ENCODE measurements at regions not wholly inside any gene's neighbourhood (a gene's known extent, or its start where the extent isn't known, plus 50 kb on each side); places are given as distances from the start of the nearest gene placed in this dataset.
"Not testable (repeated sequence)": the region's sequence is repeated elsewhere in the genome, so short reads cannot be mapped to it uniquely, and the experiment has no call there.

DNA sequence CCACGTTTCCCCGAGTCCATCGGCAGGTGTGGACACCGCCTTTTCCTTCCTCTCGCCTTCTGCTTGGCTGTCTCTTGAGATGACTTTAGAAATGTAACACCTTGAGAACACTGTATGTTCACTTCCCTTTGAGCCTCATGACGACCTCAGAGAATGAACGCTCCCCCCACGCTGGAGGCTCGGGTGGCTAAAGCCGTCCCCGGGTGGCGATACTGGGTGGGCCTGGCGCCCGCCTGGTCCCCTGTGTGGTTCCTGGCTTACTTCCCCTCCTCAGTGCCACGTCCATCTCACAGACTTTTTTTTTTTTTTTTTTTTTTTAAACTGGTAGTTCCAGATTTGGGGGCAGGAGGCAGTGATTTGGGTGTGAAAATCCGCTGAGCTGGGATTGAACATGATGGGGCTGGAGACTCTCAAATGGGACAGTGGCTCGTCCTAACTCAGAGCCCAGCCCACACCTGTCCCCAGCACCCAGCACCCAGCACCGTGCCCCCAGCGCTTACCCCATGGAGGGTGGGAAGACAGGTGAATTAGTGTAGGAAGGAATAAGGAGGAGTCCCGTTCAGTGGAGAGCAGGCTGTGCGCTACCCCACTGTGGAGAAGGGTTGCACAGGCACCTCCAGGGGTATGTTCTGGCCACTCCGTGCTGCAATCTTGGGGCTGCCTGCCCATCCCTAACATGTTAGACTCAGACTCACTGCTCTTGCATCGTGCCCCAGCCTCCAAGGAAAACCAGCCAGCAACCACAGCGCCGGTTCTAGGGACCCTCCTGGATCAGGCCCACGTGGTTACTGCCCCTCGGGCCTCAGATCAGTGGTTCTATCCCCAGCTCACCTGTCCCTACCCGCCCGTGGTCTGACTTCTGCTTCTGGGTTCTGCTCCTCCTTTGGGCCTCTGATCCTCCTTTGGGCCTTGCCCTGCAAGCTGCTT is 174.0 kb downstream of the ASB1 start:
- DNase-seq: no peak

DNA sequence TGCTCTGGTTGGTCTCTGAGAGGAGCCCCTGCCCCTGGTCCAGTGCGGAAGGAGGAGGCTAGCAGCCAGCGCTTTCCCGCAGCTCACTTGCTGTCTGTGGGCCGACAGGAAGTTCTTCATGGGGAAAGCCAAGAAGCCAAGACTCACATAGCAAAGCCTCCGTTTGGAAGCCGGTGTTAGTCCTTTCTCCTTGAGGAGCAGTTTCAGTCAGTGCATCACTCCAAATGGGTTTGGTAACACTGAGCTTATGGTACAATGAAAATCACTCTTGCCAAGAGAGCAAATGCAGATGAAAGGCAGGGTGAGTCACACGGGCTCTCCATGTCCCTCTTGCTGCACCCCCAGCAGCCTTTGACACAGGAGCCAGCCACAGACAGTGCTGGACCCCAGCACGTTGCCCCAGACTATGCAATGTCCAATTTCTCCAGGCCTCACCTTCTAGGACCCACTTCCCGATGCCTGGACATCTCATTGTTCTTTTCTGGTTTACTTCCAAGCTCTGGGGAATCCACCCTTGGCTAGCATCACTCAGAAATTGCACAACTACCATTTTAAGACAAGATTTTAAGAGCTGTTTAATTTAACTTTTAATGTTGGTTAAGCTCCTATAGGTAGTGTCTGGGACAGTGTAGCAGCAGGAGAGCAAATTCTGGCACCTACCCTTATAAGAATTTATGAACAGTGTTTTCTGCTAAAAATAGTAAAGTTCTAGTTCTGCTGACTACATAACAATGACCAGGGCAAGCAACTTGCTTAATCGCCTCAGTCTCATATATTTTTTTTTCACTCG is 174.9 kb downstream of the ASB1 start:
- DNase-seq: no peak

DNA sequence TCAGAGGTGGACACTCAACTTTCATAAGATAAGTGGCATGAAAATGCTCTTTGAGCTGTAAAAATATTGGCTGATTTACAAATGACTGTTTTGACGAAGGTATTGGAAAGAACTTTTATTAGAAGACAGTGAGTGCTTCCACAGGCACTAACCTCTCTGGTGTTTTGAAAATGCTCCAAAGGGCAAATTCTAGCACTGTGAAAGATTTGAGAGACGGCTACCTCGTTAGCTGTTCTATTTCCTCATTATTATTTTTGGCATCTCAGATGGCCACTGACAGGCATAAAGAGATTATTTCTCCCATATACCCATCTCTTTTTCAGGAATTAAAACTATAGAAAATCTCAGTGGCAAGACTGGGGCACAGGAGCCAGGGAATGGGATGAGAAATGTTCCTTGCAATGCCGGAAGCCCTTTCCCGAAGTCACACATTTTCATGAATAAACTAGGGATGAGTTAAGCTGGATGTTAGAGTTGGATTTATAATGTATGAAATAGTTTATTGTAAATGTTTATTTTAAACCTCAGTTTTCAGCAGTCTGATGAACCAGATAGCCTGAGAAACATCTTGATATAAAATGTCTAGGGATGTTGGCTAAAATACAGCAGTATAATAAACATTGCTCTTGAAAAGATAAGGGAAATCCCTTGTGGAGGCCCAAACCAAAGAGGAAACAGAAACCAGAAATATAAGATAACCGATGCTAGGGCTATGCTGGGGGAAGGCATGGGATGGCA is 175.7 kb downstream of the ASB1 start:
- DNase-seq: no peak

DNA sequence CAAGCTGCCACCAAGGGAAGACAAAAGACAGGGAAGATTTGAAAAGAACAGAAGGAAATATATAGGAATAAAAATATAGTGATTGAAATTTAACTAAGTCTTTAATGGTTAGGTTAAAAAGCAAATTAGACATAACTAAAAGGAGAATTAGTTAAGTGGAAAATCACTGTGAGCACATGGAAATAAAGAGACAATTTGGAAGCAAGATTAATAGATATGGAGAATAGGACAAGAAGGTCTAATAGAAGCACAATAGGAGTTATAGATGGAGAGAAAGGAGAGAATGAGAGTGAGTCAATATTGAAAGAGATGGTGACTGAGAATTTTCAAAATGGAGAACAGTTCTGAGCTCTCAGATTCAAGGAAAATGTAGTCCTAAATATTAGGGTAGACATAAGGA is 176.9 kb downstream of the ASB1 start:
- no peak for DNase-seq

DNA sequence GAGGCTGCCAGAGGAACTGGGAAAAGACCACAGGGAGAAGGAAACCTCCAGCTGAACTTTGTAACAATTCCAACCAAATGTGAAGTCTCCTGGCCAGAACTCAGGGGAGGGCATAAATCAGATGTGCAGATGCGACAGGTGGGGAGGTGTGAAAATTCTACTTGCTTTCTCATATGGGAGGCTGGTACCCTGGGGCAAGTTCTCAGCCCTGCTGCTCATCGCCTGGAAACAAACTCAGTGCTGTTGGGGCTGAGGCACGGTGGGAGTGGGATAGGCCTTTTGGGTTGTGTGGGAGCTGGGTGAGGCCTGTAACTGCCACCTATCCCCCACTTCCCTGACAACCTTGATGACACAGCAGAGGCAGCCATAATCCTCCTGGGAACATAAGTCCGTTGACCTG is 179.6 kb downstream of the ASB1 start:
- no peak for DNase-seq

DNA sequence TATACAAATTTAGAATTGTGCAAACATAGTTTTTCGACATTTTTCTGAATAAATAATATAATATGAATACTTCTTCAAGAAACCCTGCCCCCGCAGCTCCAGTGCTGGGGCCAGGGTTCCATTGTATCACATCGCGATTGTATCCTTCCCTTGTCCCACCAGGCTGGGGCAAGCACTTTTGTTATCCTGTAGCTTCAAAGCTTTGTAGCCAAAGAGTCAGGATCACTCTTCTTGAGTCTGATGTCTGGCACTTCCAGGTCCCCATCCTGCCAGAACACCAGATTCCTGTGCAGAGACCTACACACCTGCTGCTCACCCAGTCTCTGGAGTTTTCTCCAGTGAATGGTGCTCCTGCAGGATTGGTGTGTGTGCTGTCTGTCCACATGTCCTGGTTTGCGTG is 186.9 kb downstream of the ASB1 start:
- DNase-seq: no peak

DNA sequence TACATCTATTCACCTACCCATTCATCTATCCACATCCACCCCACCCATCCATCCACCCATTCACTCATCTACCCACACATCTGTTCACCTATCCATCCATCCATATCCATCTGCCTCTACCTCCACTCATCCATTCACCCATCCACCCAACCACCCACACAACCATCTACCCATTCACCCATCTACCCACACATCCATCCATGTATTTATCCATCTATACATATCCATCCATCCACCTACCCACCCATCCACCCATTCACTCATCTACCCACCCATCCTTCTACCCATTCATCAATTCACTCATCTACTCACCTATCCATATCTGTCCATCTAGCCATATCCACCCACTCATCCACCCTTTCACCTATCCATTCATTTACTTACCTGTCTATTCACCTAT is 187.6 kb downstream of the ASB1 start:
- no peak for DNase-seq

DNA sequence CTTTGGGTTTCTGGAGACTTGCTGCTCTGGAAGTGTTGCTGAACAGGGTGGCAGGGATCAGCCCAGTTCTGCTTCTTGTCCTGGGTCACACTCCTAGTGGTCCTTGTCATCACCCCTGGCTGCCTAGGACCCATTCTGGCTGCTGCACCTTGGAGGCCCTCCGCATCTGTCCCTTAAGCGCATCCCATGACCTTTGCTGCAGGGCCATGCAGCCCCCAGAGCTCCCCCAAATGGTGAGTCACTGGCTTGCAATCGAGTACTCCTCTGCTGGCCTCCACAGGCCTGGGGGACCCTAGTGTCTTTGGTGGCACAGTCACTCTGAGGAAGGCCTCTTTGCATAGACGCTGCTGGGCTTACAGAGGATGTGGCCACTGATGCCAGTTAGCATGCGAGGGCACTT is 188.5 kb downstream of the ASB1 start:
- no peak for DNase-seq

DNA sequence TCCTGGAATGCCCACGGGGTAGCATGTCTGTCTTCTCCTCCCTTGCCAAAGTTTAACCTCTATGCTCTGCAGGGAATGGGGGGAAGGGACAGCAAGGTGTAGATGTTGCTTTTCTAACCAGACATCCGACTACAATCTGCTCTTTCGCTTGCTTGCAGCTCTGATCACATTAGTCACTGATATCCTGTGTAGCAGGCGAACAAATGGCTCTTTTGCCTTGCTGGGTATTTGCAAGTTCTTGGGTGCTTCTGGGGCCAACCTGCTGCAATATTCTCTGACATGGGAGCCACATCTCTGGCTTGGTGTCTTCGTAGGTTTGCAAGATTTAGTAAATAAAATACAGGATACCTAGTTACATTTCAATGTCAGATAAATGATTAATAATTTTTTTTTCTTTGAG is 190.0 kb downstream of the ASB1 start:
- no peak for DNase-seq

DNA sequence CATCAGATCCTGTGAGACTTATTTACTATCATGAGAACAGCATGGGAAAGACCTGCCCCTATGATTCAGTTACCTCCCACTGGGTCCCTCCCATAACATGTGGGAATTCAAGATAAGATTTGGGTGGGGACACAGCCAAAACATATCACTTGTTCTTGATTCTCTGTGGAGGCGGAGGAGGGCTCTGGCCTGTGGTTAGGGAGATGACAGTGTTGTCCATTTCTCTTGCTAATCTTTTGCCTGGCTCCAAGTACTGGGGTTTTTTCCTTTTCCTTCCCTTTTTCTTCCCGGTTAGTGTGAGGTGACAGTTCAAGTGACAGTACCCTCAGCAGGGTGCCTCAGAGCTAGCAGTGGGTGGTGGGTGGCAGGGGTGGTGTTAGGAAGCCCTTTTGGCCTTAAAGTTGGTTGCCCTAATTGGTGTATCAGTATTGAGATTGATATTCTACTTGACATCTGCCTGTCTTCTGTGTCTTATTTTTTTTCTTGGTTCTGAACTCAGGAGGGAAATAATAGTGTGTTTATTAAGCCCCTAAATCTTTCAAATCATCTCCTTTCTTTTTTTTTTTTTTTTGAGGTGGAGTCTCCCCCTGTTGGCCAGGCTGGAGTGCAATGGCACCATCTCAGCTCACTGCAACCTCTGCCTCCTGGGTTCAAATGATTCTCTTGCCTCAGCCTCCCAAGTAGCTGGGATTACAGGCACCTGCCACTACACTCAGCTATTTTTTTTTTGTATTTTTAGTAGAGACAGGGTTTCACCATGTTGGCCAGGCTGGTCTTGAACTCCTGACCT is 192.0 kb downstream of the ASB1 start:
- DNase-seq: not testable (repeated sequence)

DNA sequence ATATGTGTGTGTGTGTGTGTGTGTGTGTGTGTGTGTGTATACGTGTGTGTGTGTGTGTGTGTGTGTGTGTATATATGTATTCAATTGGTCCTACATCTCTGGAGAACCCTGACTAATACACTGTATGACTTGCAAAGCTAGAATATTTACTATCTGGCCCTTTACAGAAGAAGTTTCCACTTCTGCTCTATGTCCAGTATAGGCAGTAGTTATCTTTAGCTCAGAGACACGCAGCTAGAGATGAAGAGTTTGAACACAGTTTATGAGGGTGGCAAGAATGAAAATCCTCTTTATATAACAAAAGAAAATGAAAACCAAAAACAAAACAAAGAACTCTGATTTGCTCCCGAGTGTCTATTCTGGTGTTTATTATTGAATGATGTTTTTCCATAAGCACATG is 201.2 kb downstream of the ASB1 start:
- DNase-seq: no peak

DNA sequence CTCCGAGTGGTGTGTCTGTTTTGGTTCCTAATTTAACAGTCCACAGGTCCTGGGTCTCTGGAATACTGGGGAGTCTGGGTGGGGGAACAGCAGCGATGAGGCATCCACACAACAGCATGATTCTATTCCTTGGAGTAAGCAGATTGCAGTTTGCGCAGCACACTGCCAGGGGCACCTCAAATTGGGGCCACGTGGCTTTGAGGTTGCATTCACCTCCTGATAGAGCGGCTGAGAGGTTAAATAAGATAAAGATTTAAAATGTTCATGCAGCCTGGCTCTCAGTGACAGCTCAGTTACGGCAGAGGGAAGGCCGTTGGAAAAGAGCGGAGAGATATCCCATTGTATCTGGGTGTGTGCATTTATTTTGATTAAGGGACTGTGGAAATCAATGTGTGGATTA is 202.3 kb downstream of the ASB1 start:
- DNase-seq: no peak

DNA sequence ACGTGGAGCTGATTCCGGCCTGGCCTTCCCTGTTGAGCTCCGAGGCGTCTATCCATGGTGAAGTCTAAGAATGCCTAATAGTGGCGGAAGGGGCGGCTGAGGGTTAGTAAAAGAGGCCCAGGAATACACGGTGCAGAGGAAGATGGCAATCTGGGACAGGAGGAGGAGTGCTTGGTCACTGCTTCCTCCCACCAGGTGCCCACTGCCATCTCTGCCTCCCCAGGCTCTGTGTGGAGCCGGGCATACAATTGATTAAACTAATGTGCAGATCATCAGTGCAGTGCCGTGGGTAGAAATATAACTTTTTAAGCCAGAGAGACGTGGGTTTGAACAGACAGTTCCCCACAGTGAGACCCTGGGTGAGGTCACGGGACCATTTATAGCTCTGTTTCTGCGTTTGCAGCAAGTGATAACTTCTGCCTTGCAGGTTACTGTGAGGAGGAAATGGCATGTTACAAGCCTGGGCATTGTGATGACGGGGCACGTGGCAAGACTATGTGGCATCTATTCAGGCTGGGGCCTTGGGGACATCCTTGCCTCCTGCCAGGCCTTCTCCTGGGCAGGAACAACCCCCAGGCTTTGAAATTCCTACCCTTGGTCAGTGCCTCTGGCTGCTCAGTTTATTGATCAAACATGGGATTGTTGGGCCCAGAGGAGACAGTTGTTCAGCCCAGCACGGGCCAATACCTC is 204.9 kb downstream of the ASB1 start:
- DNase-seq: no peak

DNA sequence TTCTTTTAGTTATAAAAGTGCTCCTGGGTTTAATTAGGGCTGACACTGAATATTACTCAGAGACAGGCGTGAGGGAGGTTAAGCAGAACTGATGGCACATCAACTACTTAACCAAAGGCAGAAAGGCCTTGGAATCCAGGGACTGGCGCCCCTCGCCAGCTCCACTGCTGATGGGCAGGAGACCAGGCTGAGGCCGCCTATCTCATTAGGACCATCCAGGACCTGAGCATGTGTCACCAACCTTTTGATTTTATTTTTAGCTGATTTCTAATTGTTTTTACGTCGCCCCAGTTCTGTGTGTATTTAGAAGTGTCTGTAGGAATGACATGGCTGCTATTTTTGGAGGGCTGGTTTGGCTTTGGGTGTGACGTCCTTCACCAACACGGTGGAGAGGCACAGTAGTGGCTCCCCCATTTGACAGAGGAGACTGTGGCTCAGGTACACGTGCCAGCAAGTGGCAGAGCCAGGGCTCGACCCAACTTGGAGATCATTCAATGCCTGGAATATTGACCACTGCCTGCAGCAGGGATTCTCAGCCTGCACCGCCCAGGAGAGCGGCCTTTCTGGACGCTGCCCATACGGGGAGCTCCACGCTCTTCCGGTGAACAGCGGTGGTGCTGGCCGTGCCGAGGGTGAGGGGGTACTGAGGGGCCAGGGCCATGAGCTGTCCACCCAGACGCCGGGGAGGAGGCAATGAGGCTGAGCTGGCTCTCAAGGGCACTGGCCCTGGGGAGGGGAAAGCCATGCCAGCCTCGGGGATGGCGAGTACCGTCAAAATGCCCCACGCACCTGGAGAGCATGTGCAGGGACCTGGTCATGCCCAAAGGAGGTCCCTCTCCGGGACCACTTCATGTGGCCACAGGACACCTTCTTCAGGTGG is 205.7 kb downstream of the ASB1 start:
- no peak for DNase-seq

DNA sequence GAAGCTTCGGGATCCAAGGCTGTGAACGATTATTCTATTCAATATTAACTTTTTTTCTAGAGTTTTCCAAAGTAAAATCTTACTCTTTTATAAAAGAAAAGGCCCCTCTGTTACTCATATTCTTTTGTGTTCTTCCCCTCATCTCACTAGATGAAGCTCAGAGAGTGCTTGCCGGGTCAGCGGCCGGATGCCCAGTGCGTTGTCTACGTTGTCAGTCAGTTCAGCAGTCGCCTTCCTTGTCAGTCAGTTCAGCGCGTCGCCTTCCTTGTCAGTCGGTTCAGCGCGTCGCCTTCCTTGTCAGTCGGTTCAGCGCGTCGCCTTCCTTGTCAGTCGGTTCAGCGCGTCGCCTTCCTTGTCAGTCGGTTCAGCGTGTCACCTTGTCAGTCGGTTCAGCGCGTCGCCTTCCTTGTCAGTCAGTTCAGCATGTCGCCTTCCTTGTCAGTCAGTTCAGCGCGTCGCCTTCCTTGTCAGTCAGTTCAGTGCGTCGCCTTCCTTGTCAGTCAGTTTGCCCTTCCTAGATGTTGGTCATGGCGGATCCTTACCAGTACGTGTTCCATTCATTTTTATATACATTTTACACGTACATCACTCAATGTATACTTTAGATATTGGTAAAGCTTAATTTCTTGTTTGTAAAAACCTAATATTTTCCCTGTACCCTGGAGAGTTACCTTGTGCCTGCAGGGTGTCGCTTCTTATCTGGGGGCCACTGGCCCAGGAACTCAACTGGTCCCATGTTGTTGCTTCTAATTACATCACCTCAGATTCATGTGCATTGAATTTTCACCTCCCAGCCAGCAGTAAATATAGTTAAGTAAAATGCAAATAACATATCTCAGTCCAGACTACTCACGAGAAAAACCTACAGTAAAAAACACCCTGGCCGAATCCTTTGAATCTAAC is 206.9 kb downstream of the ASB1 start:
- no peak for DNase-seq

DNA sequence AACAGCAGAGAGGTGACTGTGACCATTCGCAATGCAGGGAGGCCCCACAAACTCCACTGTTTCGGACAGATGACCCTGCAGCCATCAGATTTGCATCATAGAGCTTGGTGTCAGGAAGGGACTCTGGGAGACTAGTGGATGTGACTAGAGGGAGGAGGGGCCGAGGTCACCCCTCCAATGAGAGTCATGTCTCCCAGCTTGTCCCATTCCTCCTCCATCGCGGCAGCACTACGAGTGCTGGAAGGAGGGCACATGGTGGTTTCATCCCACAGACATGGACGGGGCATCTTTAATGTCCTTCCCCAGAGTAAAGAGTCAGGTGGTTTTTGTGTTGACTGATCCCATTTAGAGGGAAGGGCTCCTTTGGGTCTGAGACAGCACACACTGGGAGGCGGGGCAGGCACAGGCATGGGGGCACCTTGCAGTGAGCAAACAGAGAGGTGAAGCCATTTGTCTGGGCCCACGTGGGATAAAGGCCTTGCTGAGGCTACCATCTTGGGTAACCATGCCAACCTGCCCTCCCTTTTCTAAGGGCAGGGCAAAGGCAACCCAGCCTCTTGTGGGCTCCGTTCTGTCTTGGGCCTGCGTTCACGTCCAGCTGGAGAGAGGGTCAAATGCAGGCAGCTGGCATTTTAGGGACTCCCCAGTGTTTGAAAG is 208.1 kb downstream of the ASB1 start:
- DNase-seq: no peak

DNA sequence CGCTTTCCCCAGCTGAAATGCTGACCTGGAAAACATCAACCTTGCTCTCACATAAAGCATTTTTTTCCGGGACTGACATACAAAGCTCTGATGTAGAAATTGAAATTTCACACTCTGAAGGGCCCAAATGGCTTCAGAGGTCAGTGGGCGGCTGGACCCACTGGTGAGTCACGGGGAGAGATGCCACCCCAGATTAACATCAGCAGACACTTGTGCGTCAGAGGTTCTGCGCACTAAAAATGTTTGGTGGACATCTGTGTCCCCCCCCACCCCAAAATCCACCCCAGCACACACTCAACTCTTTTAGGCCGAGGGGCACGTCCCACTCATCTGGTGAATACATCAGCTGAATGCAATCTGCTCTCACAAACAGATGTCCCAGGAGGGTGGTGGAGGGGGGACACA is 208.9 kb downstream of the ASB1 start:
- no peak for DNase-seq

DNA sequence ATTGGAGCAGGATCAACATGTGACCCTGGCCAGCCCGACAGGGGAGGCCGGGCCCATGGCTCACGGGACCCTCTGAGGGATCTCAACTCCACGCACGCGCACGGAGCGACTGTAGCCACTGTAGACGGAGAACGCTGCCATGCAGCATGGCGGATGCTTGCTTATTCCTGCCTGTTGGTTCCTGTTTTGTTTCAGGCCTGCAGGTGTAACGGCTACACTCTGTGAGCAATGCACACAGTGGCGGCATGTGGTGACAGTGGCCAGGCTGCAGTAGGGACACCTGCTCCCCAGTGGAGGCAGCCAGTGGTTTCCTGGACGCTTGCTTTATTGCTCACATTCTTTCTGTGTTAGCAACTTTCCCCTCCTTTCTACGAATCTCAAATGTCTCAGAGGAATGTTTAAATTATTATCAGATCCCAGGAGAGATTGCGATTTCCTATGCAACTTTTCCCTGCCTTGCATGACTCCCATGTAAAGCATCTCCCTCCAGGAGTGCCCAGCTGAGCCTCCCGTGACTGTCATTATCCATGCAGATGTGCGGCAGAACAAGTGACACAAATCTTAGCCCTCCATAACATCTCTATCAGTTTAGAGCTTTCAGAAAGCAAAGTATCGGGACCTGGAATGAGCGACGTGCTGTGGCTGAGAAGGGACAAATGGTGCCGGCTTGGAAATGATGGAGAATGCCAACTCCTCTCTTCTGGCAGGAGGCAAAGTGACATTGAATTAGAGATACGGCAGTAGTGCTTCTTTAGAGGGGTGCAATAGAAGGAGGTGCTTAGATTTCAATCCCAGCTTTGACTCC is 209.7 kb downstream of the ASB1 start:
- DNase-seq: peak; percentile 50
